Fibroblast of skin of left biceps (primary cell): ENCODE measurements at regions not wholly inside any gene's neighbourhood (a gene's known extent, or its start where the extent isn't known, plus 50 kb on each side); places are given as distances from the start of the nearest gene placed in this dataset.

ENCODE experiments used
- DNase-seq, 2 experiments: peaks; one replicate each; pipeline ENCODE4 v3.0.0-alpha.2; 2013; ENCODE audit warnings: low read depth in 2 of 2

- DNase-seq: no peak
Measured at GRCh38 chr15:29556380-29556779, 265.9 kb downstream of the TJP1 start.

- DNase-seq: no peak
Measured at GRCh38 chr15:29554531-29554930, 267.7 kb downstream of the TJP1 start.

GRCh38 chr15:29550834-29551465 is 271.3 kb downstream of the TJP1 start:
- DNase-seq: no peak

DNA sequence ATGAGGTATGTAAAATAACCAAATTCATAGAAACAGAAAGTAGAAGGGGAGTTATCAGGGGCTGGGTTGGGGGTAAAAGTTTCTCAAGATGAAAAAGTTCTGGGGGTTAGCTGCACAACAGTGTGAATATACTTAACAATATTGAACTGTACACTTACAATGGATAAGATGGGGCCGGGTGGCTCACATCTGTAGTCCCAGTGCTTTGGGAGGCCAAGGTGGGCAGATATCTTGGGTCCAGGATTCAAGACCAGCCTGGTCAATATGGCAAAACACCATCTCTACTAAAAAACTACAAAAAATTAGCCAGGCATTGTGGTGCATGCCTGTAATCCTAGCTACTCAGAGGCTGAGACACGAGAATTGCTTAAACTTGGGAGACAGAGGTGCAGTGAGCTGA is 274.3 kb downstream of the TJP1 start:
- DNase-seq: no peak

DNA sequence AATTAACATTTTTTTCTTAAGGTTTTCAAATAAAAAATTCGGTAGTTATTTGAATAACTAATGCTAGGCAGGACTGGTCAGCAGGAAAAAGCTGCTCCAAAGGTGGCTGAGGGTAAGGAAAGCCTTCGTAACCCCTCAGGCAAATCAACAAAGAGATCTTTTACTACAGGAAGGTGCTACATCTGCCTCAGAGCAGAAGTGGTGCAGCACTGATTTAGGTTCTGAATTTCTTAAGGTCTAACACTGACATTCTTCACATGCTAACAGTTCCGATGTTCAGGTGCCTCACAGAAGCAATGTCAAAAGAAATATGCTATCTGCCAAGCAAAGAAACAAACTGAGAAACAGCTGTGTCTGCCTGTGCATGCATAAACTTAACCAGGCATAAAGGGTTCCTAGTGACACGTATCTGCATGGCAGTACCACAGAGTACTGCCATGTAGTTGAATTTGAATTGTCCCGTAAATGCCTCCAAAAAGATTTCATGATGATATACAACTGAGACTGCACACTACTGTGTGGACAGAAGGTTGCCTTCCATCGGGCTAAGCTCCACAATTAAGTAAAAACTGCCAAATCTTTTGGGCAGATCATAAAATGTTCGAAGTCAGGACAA is 275.0 kb upstream of the NSMCE3 start:
- DNase-seq: no peak

- no peak for DNase-seq
Measured at GRCh38 chr15:29542994-29543393, 273.4 kb upstream of the NSMCE3 start.

GRCh38 chr15:29541309-29541708 is 271.7 kb upstream of the NSMCE3 start:
- DNase-seq: no peak

DNA sequence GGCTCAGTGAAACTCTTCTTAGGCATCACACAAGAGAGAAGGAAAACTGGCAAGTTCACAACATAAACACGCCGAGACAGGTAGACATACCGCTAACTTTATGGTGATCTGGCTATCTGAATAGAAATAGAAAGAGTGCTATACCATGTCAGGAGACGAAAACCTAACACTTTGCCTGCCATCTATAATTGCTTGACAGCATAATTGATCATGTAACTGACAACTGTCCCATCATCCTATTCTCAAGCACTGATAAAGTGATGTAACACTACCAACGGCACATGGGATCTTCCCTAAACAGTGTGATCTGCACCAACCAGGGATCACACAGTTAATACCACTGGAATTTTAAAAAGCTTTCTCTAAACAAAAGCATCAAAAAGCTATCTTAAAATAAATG is 270.9 kb upstream of the NSMCE3 start:
- no peak for DNase-seq

GRCh38 chr15:29539736-29540135 is 270.1 kb upstream of the NSMCE3 start:
- DNase-seq: no peak

DNA sequence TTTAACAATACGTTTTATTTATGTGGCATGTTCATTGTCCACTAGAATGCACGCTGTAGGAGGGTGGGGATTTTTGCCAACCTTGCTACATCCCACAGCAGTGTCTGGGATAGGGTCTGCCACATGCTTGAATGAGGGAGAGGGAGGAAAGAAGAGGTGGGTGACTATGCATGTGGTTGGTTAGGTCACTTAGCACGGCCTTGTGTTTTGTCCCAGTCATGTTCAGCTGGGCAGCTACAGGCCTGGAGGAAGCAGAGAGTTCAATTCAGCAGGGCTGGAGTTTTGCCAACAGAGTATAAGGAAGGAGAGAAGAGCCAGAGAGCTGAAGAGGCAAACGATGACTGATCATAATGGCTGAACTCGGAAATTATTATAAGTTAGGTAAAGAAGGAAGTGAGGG is 268.4 kb upstream of the NSMCE3 start:
- DNase-seq: no peak

DNA sequence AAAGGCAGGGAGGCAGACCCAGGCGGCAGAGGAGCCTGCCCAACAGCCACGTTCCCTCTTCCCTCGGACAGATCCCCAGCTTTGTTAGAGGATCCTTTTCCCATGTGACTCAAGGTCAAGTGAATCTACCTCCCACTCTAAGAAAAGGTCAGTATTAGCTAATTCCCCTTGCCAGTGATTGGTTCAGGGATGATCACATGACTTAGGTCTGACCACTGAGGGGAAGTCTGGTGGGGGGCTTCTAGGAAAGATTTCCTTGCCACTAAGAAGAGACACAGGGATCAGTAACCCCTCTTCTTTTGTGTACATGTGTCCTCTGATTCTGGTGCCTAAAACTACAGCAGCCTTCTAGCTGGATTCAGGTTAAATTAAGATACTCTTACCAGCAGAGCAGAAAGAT is 266.3 kb upstream of the NSMCE3 start:
- no peak for DNase-seq

DNA sequence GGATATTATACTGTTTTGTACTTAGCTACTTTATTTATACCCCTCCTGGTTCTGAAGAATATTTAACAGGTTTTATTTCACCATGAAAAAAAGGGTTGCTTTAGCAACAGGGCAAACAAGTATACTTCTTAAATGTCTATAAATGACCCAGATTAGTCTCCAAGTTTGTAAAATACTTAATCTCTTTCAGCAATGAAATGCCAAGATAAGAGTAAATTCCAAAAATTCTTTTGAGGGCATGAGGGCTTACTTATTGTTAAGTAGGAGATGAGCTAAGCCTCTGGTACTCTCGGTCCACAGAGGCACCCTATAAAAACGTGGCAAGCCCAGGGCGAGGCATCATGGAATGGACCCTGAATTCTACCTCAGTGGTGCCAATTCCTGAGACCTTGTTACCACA is 264.8 kb upstream of the NSMCE3 start:
- no peak for DNase-seq

DNA sequence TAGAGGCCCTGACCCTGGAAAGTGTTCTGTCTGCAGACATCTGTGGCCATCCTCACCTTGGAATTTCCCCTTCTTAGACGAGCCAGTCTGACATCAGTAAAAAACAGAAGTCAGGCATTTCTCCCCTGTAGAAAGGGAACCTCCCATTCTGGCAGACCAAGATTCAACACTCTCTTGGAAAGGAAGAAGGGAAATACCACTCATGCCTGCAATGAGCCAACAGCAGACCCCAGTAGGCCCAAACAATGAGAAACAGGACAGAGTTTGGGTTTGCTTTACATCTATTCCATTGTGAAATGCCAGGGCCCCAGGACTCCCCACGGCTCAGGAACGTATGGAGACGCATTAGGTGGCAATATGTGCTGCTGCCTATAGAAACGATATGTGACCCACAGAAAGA is 264.0 kb upstream of the NSMCE3 start:
- DNase-seq: no peak

GRCh38 chr15:29532296-29532695 is 262.7 kb upstream of the NSMCE3 start:
- DNase-seq: no peak

DNA sequence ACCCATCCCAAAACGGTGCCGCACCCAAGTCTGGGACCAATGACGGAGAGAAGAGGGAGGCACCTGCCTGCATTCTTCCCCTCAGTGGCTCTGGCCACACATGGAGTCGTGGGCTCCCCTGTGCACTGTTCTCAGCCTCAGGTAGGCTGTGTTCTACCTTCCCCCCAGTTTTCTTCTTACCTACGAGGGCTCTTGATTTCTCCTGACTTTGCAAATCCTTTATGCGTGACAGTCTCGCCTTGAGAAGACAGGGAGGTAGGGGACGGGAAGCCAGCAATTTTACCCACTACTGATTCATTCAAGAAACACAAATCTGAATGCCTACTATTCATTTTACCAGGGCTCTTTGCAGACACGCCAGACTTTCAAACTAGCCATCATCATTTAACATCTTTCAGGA is 261.3 kb upstream of the NSMCE3 start:
- no peak for DNase-seq

DNA sequence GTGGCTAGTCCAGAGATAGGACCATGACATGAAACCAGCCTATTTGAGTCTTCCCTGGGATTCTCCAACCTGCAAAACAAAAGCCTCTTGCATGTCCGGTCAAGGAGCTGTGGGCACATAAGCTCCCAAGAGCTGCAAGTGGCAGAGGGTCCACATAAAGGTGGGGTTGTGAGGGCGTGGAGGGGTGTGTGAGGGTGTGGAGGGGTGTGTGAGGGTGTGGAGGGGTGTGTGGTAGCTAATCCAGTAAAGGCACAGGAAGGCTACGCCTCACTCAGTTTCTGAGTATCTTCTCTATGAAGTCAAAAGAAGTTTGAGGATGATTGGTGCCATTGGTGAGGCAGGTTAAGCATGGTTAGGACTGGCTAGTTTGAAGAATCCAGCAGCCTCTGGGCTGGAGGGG is 259.4 kb upstream of the NSMCE3 start:
- DNase-seq: no peak

DNA sequence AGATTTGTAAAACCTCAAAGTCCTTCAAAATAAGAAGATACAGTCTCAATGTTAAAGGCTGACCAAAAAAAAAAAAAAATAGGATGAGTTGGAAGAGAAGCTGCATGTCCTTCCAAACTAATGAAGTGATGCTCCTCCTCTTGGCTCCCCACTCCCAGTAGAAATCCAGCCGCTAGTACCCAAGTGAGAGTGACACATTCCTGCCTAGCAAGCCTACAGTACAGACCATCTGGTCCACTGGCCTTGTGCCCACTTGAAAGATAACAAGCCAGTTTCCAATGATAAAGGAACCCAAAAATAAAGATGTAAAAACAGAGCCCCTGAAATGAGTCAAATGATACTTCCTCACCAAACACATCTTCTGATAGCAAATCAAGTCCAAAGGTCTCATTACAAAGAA is 258.7 kb upstream of the NSMCE3 start:
- no peak for DNase-seq

GRCh38 chr15:29526802-29527201 is 257.2 kb upstream of the NSMCE3 start:
- no peak for DNase-seq

DNA sequence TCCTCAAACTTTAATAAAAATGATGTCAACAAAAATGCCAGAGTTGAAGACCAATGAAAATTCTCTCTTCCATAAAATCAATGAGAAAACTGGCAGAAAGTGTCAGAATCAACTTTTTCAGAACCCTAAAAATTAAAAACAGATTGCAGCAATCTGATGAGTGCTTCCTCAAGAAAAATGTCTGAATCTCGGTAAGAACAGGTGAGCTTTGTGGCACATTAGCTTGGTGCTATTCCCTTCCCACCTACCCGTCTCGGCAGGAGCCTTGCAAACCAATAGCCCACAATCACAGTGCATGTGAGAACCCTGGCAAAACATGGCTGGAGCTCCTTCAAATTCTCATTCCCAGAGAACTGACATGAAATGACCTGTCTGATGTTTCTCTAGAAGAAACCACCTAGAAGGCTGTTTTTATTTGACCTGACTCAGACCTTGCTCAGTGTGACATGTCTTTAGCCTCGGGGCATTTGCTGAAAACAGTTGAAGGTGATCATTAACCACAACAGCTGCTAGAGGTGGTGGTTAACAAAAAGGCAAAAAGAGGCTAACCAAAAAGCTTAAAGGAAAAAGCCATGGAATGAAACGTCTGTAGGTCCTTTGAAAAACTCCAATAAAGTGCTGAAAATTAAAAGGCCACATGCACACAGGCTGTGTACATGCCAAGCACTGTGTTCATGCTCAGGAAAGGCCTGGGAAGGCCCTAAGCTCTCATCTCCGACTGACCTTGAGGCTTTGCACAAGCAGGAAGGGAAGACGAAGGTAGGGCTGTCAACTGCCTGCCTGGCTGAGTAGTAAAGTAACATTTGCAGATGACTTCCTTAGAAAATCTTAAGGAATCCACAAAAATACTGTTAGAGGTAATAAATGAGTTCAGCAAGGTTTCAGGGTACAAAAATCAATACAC is 253.0 kb upstream of the NSMCE3 start:
- no peak for DNase-seq

- no peak for DNase-seq
Measured at GRCh38 chr15:29518442-29518841, 248.8 kb upstream of the NSMCE3 start.

- DNase-seq: no peak
Measured at GRCh38 chr15:29517829-29518228, 248.2 kb upstream of the NSMCE3 start.

DNA sequence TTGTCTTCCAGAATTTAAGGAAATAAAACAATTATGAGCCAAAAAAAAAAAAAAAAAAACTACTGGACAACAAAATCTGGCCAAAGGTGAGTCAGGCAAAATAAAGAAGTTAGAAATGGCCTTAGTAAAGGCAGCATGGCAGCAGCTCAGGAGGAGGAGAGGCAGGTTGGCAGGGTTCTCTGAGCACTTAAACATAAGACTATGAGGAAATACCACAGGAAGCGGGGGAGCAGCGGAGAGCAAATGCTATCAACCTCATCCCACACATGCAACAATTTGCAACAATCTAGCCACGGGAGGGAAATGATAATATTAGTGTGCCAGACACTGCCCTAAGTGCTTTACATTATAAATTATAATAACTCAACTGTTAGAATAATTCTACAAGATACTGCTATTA is 247.3 kb upstream of the NSMCE3 start:
- no peak for DNase-seq

GRCh38 chr15:29514926-29515325 is 245.3 kb upstream of the NSMCE3 start:
- DNase-seq: no peak
